ENCODE measurements at regions not wholly inside any gene's neighbourhood (a gene's known extent, or its start where the extent isn't known, plus 50 kb on each side); places are given as distances from the start of the nearest gene placed in this dataset.

DNA sequence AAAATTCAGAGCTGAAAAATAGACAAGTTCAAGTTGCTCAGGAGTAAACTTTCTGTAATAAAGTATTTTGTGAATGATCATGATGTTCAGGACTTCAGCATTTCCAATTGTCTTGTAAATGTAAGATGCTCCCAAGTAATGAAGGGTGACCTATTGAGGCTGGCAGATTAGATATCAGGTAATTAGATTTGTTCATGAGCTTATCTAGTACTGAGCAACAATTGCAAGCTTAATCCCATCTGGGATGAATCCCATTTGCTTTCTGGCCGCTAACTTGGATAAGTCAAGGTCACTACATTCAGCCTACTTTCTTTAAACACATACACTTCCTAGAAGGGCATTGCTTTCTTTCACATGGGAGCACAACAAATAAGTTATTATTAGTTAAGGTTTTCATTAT, 82.4 kb upstream of the ITGB1 start:
- no peaks in the 10 kb centered on the region for H3K9me3 ChIP-seq (ENCODE audit: insufficient read depth, low read depth)
- no peak overlapping the region for H3K4me2 ChIP-seq
- no peaks in the 10 kb centered on the region for H3F3A ChIP-seq (ENCODE audit: insufficient read depth, low read depth)
- H3K79me2 ChIP-seq (ENCODE audit: low read depth), result no peaks in the 10 kb centered on the region
- no peaks in the 10 kb centered on the region for H4K20me1 ChIP-seq (ENCODE audit: insufficient read depth)
- no TSS peak for BruUV-seq (replicated peaks)
- intact Hi-C loops (cut with micrococcal nuclease; ENCODE audit: unreplicated experiment), result no loop called here
- H3K9me2 ChIP-seq (ENCODE audit: insufficient read depth), result no peaks in the 10 kb centered on the region
- TF ChIP-seq, protein P1, sequence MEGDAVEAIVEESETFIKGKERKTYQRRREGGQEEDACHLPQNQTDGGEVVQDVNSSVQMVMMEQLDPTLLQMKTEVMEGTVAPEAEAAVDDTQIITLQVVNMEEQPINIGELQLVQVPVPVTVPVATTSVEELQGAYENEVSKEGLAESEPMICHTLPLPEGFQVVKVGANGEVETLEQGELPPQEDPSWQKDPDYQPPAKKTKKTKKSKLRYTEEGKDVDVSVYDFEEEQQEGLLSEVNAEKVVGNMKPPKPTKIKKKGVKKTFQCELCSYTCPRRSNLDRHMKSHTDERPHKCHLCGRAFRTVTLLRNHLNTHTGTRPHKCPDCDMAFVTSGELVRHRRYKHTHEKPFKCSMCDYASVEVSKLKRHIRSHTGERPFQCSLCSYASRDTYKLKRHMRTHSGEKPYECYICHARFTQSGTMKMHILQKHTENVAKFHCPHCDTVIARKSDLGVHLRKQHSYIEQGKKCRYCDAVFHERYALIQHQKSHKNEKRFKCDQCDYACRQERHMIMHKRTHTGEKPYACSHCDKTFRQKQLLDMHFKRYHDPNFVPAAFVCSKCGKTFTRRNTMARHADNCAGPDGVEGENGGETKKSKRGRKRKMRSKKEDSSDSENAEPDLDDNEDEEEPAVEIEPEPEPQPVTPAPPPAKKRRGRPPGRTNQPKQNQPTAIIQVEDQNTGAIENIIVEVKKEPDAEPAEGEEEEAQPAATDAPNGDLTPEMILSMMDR (conservative IDR thresholded peaks at IDR 0.05), result no peak
- no peak for TF ChIP-seq EZH2 (IDR thresholded peaks at IDR 0.05; ENCODE audit: low read depth)
- H2AFZ ChIP-seq, result no peak overlapping the region
- ChIA-PET CTCF (no interaction called here), POLR2A (ENCODE audit: unreplicated experiment) (no interaction called here)
- no peak overlapping the region for H3K27ac ChIP-seq
- H3K27me3 ChIP-seq (ENCODE audit: insufficient read depth, low read depth), result no peaks in the 10 kb centered on the region
- H3K36me3 ChIP-seq (ENCODE audit: low read depth), result no peaks in the 10 kb centered on the region
- no peaks in the 10 kb centered on the region for H3K4me1 ChIP-seq (replicated peaks; ENCODE audit: insufficient read depth)
- DNase-seq, result no peak
- no peak overlapping the region for H3K4me3 ChIP-seq

DNA sequence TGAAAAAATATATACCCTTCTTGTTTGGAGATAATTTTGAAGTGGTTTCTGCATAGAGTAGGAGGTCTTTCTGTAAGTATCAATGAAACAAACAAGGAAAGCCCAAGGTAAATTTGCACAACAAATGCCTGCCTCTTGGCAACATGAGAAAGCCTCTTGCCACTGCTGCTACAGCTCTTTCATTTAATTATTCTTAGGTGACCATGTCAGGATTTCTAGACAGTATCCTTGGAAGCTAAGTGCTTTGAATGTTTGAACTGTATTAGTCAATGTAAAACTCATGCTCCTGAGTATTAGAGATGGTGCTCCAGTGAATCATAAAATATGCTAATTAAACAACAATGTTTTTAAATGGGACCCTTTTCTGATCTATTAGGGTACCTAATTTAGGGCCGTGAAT, 81.2 kb upstream of the ITGB1 start:
- Histone ChIP-seq H3K9me2 (ENCODE audit: insufficient read depth) (no peaks in the 10 kb centered on the region), H3F3A (ENCODE audit: insufficient read depth, low read depth) (no peaks in the 10 kb centered on the region), H3K27me3 (ENCODE audit: insufficient read depth, low read depth) (no peaks in the 10 kb centered on the region), H3K27ac (no peak overlapping the region), H3K79me2 (ENCODE audit: low read depth) (no peaks in the 10 kb centered on the region), H2AFZ (no peak overlapping the region), H3K9me3 (ENCODE audit: insufficient read depth, low read depth) (no peaks in the 10 kb centered on the region), H3K4me3 (no peak overlapping the region), H3K36me3 (ENCODE audit: low read depth) (no peaks in the 10 kb centered on the region), H4K20me1 (ENCODE audit: insufficient read depth) (no peaks in the 10 kb centered on the region), H3K4me1 (replicated peaks; ENCODE audit: insufficient read depth) (no peaks in the 10 kb centered on the region), H3K4me2 (no peak overlapping the region)
- intact Hi-C loops (cut with micrococcal nuclease; ENCODE audit: unreplicated experiment), result no loop called here
- BruUV-seq (replicated peaks), result no TSS peak
- ChIA-PET CTCF (no interaction called here), POLR2A (ENCODE audit: unreplicated experiment) (no interaction called here)
- TF ChIP-seq EZH2 (IDR thresholded peaks at IDR 0.05; ENCODE audit: low read depth), result no peak
- TF ChIP-seq, protein P1 (conservative IDR thresholded peaks at IDR 0.05), result no peak
- no peak for DNase-seq

DNA sequence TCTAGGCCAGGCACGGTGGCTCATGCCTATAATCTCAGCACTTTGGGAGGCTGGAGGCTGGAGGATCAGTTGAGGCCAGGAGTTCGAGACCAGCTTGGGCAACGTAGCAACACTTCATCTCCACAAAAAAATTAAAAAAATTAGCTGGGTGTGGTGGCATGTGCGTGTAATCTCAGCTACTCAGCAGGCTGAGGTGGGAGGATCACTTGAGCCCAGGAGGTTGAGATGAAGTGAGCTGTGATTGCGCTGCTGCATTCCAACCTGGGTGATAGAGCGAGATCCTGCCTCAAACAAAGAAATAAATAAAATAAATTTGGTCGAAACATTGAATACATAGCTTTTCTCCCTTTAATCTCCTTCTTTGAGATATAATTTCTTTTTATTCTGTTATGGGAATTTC, 80.6 kb upstream of the ITGB1 start:
- POLR2A ChIA-PET (ENCODE audit: unreplicated experiment), result interaction anchor here (0.6 kb wide), 1 partner anchor 459 kb away, joined by 12 read pairs; no protein-coding TSS in a partner anchor
- Histone ChIP-seq H3F3A (ENCODE audit: insufficient read depth, low read depth) (no peaks in the 10 kb centered on the region), H4K20me1 (ENCODE audit: insufficient read depth) (no peaks in the 10 kb centered on the region), H2AFZ (no peak overlapping the region), H3K4me1 (replicated peaks; ENCODE audit: insufficient read depth) (no peaks in the 10 kb centered on the region), H3K36me3 (ENCODE audit: low read depth) (no peaks in the 10 kb centered on the region), H3K9me2 (ENCODE audit: insufficient read depth) (no peaks in the 10 kb centered on the region), H3K79me2 (ENCODE audit: low read depth) (no peaks in the 10 kb centered on the region), H3K4me3 (no peak overlapping the region), H3K9me3 (ENCODE audit: insufficient read depth, low read depth) (no peaks in the 10 kb centered on the region), H3K27me3 (ENCODE audit: insufficient read depth, low read depth) (no peaks in the 10 kb centered on the region), H3K27ac (no peak overlapping the region), H3K4me2 (no peak overlapping the region)
- BruUV-seq (replicated peaks), result no TSS peak
- TF ChIP-seq EZH2 (IDR thresholded peaks at IDR 0.05; ENCODE audit: low read depth), result no peak
- TF ChIP-seq, protein P1 (conservative IDR thresholded peaks at IDR 0.05), result no peak
- intact Hi-C loops (cut with micrococcal nuclease; ENCODE audit: unreplicated experiment), result no loop called here
- DNase-seq, result no peak
- CTCF ChIA-PET, result no interaction called here

Measured in PC-9 (cell line).